ENCODE measurements at regions not wholly inside any gene's neighbourhood (a gene's known extent, or its start where the extent isn't known, plus 50 kb on each side); places are given as distances from the start of the nearest gene placed in this dataset.

- DNase-seq (no peak), ATAC-seq (ENCODE audit: low read depth) (no peak)
- TF ChIP-seq CTCF (IDR thresholded peaks at IDR 0.05) = no peak
- H3K4me1 Mint-ChIP-seq = no peaks in the 10 kb centered on the region
- CTCF ChIA-PET = no interaction called here
- intact Hi-C loops (cut with micrococcal nuclease) = no loop called here
- no peak overlapping the region for H3K27ac Mint-ChIP-seq
- H3K36me3 Mint-ChIP-seq (ENCODE audit: low read depth) = no peaks in the 10 kb centered on the region
- peaks cover 3% of the 10 kb centered on the region for H3K9me3 Mint-ChIP-seq
- no peak overlapping the region for H3K4me3 Mint-ChIP-seq
- no peaks in the 10 kb centered on the region for H3K27me3 Mint-ChIP-seq
- POLR2A ChIA-PET = no interaction called here
Observed at GRCh38 chr3:106047221-106047620, 178.4 kb upstream of the CBLB start.

- Mint-ChIP-seq H3K27me3 (no peaks in the 10 kb centered on the region), H3K9me3 (peaks cover 3% of the 10 kb centered on the region), H3K36me3 (ENCODE audit: low read depth) (no peaks in the 10 kb centered on the region), H3K4me3 (no peak overlapping the region), H3K4me1 (no peaks in the 10 kb centered on the region), H3K27ac (no peak overlapping the region)
- ChIA-PET CTCF (no interaction called here), POLR2A (no interaction called here)
- ATAC-seq (ENCODE audit: low read depth) (no peak), DNase-seq (no peak)
- intact Hi-C loops (cut with micrococcal nuclease) = no loop called here
- no peak for TF ChIP-seq CTCF (IDR thresholded peaks at IDR 0.05)
Observed at GRCh38 chr3:106048946-106049481, 180.2 kb upstream of the CBLB start.

GRCh38 chr3:106049821-106050220 is 181.0 kb upstream of the CBLB start:
- TF ChIP-seq CTCF (IDR thresholded peaks at IDR 0.05) = no peak
- Mint-ChIP-seq H3K4me1 (no peaks in the 10 kb centered on the region), H3K36me3 (ENCODE audit: low read depth) (no peaks in the 10 kb centered on the region), H3K27me3 (no peaks in the 10 kb centered on the region), H3K9me3 (peaks cover 3% of the 10 kb centered on the region), H3K27ac (no peak overlapping the region), H3K4me3 (no peak overlapping the region)
- DNase-seq (no peak), ATAC-seq (ENCODE audit: low read depth) (no peak)
- CTCF ChIA-PET = no interaction called here
- POLR2A ChIA-PET = no interaction called here
- intact Hi-C loops (cut with micrococcal nuclease) = no loop called here

GRCh38 chr3:106056931-106057330 is 188.1 kb upstream of the CBLB start:
- ATAC-seq (ENCODE audit: low read depth) (no peak), DNase-seq (no peak)
- POLR2A ChIA-PET = no interaction called here
- Mint-ChIP-seq H3K4me1 (no peaks in the 10 kb centered on the region), H3K27ac (no peak overlapping the region), H3K36me3 (ENCODE audit: low read depth) (no peaks in the 10 kb centered on the region), H3K27me3 (no peaks in the 10 kb centered on the region), H3K9me3 (no peaks in the 10 kb centered on the region), H3K4me3 (no peak overlapping the region)
- TF ChIP-seq CTCF (IDR thresholded peaks at IDR 0.05) = no peak
- intact Hi-C loops (cut with micrococcal nuclease) = no loop called here
- CTCF ChIA-PET = no interaction called here

- POLR2A ChIA-PET = no interaction called here
- Mint-ChIP-seq H3K9me3 (no peaks in the 10 kb centered on the region), H3K4me3 (no peak overlapping the region), H3K4me1 (no peaks in the 10 kb centered on the region), H3K27me3 (no peaks in the 10 kb centered on the region), H3K36me3 (ENCODE audit: low read depth) (no peaks in the 10 kb centered on the region), H3K27ac (no peak overlapping the region)
- CTCF ChIA-PET = no interaction called here
- DNase-seq (no peak), ATAC-seq (ENCODE audit: low read depth) (no peak)
- TF ChIP-seq CTCF (IDR thresholded peaks at IDR 0.05) = no peak
- intact Hi-C loops (cut with micrococcal nuclease) = no loop called here
Observed at GRCh38 chr3:106058475-106058874, 189.7 kb upstream of the CBLB start.

All from activated B cell treated with CpG ODN at 0.5 μM for 24 hours (primary cell).